ENCODE measurements at regions not wholly inside any gene's neighbourhood (a gene's known extent, or its start where the extent isn't known, plus 50 kb on each side); places are given as distances from the start of the nearest gene placed in this dataset.
A peak's percentile ranks its signal among the peaks of the same experiment; 100 is the strongest.

GRCh38 chr16:54431041-54431996, 144.7 kb upstream of the IRX3 start:
- no peak for DNase-seq (ENCODE audit: low read depth)
- no peak overlapping the region for H3K4me3 ChIP-seq (ENCODE audit: low read depth, low read length)
- no peak for TF ChIP-seq CTCF (IDR thresholded peaks at IDR 0.05; ENCODE audit: control insufficient read depth, extremely low read depth, insufficient read depth)

GRCh38 chr16:54430491-54431030, 144.0 kb upstream of the IRX3 start:
- DNase-seq (ENCODE audit: low read depth): no peak
- no peak for TF ChIP-seq CTCF (IDR thresholded peaks at IDR 0.05; ENCODE audit: control insufficient read depth, extremely low read depth, insufficient read depth)
- no peak overlapping the region for H3K4me3 ChIP-seq (ENCODE audit: low read depth, low read length)

- H3K4me3 ChIP-seq (ENCODE audit: low read depth, low read length): no peak overlapping the region
- peak; percentile 64 for DNase-seq (ENCODE audit: low read depth)
- no peak for TF ChIP-seq CTCF (IDR thresholded peaks at IDR 0.05; ENCODE audit: control insufficient read depth, extremely low read depth, insufficient read depth)
These were observed 142.4 kb upstream of the IRX3 start for GRCh38 chr16:54429029-54429428.

GRCh38 chr16:54426553-54426849, 139.9 kb upstream of the IRX3 start:
- no peak for TF ChIP-seq CTCF (IDR thresholded peaks at IDR 0.05; ENCODE audit: control insufficient read depth, extremely low read depth, insufficient read depth)
- DNase-seq (ENCODE audit: low read depth): no peak
- no peak overlapping the region for H3K4me3 ChIP-seq (ENCODE audit: low read depth, low read length)

GRCh38 chr16:54425681-54426552, 139.3 kb upstream of the IRX3 start:
- no peak for DNase-seq (ENCODE audit: low read depth)
- TF ChIP-seq CTCF (IDR thresholded peaks at IDR 0.05; ENCODE audit: control insufficient read depth, extremely low read depth, insufficient read depth): no peak
- no peak overlapping the region for H3K4me3 ChIP-seq (ENCODE audit: low read depth, low read length)

GRCh38 chr16:54425068-54425467, 138.5 kb upstream of the IRX3 start:
- no peak overlapping the region for H3K4me3 ChIP-seq (ENCODE audit: low read depth, low read length)
- no peak for DNase-seq (ENCODE audit: low read depth)
- TF ChIP-seq CTCF (IDR thresholded peaks at IDR 0.05; ENCODE audit: control insufficient read depth, extremely low read depth, insufficient read depth): no peak

All from LNCaP clone FGC (cell line).